Breast epithelium (tissue), 3 donors: ENCODE measurements at regions not wholly inside any gene's neighbourhood (a gene's known extent, or its start where the extent isn't known, plus 50 kb on each side); places are given as distances from the start of the nearest gene placed in this dataset.

Source experiments
- CTCF ChIP-seq, 3 donors: fragments of 450-650 bp; IDR thresholded peaks; one replicate each; pipeline ENCODE4 v1.5.1; 2016 to 2017; ENCODE audit warnings: antibody characterized with exemption in 3 of 3, mild to moderate bottlenecking in 3 of 3, moderate library complexity in 3 of 3
- POLR2A ChIP-seq: fragments of 450-650 bp; IDR thresholded peaks from one replicate; pipeline ENCODE4 v1.6.1; 2016; ENCODE audit warnings: antibody characterized with exemption, mild to moderate bottlenecking, moderate library complexity

GRCh38 chr4:20338841-20339240 lies 87.1 kb downstream of the SLIT2 start:
- TF ChIP-seq CTCF (IDR thresholded peaks at IDR 0.05) (no peak), POLR2A (no peak)
